Neural crest cell (in vitro differentiated cells): ENCODE measurements at regions not wholly inside any gene's neighbourhood (a gene's known extent, or its start where the extent isn't known, plus 50 kb on each side); places are given as distances from the start of the nearest gene placed in this dataset.

Source experiments
- DNase-seq: peaks from one replicate; pipeline ENCODE4 v3.0.0; 2021; ENCODE audit warnings: low read depth, mixed read lengths, low spot score
- H3K27ac Mint-ChIP-seq: one replicate; pipeline ENCODE4 v1.8.0; 2021; ENCODE audit warnings: mild to moderate bottlenecking, mixed read lengths; ENCODE audit not compliant: unreplicated experiment
- H3K27me3 Mint-ChIP-seq: 2 replicates; pipeline ENCODE4 v1.8.0; 2021; ENCODE audit warnings: low read depth, mild to moderate bottlenecking, mixed read lengths
- H3K36me3 Mint-ChIP-seq: 2 replicates; pipeline ENCODE4 v1.8.0; 2021; ENCODE audit warnings: low read depth, mild to moderate bottlenecking, mixed read lengths
- H3K4me1 Mint-ChIP-seq: 2 replicates; pipeline ENCODE4 v1.8.0; 2021; ENCODE audit warnings: mixed read lengths
- H3K4me3 Mint-ChIP-seq: one replicate; pipeline ENCODE4 v1.8.0; 2021; ENCODE audit warnings: mild to moderate bottlenecking, mixed read lengths
- H3K9me3 Mint-ChIP-seq: 2 replicates; pipeline ENCODE4 v1.8.0; 2021; ENCODE audit warnings: mixed read lengths
- TF ChIP-seq, protein P1 (sequence below): fragments of 200-600 bp; sonication (generic); conservative IDR thresholded peaks from 2 replicates; pipeline ENCODE4 v1.5.0; 2021; ENCODE audit warnings: antibody characterized with exemption, mild to moderate bottlenecking

DNA sequence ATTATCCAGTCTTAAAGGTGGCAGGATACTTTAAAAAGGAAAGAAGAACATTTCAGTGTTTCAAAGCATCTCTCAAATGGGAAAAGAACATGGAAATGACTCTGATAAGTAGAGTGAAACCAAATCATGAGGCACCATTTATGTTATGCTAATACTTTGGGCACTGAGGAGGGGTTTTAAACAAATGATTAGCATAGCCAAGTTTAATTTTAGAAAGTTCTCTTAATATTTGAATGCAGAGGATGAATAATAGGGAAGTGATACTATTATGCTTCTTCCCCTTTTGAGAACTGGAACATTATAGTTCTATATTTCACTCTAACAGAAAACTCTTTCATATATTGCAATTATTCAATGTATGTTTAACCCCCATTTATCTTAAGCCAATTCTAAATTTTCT is 1181.9 kb upstream of the PRMT6 start:
- Mint-ChIP-seq H3K4me3 (no peak overlapping the region), H3K27ac (no peak overlapping the region), H3K4me1 (no peaks in the 10 kb centered on the region), H3K9me3 (no peaks in the 10 kb centered on the region), H3K27me3 (no peaks in the 10 kb centered on the region), H3K36me3 (no peaks in the 10 kb centered on the region)
- TF ChIP-seq, protein P1, sequence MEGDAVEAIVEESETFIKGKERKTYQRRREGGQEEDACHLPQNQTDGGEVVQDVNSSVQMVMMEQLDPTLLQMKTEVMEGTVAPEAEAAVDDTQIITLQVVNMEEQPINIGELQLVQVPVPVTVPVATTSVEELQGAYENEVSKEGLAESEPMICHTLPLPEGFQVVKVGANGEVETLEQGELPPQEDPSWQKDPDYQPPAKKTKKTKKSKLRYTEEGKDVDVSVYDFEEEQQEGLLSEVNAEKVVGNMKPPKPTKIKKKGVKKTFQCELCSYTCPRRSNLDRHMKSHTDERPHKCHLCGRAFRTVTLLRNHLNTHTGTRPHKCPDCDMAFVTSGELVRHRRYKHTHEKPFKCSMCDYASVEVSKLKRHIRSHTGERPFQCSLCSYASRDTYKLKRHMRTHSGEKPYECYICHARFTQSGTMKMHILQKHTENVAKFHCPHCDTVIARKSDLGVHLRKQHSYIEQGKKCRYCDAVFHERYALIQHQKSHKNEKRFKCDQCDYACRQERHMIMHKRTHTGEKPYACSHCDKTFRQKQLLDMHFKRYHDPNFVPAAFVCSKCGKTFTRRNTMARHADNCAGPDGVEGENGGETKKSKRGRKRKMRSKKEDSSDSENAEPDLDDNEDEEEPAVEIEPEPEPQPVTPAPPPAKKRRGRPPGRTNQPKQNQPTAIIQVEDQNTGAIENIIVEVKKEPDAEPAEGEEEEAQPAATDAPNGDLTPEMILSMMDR, result no peak
- DNase-seq, result no peak

- no peaks in the 10 kb centered on the region for H3K4me1 Mint-ChIP-seq
- TF ChIP-seq, protein P1, result no peak
- H3K36me3 Mint-ChIP-seq, result no peaks in the 10 kb centered on the region
- no peaks in the 10 kb centered on the region for H3K27me3 Mint-ChIP-seq
- peaks cover 3% of the 10 kb centered on the region for H3K9me3 Mint-ChIP-seq
- DNase-seq, result no peak
- H3K4me3 Mint-ChIP-seq, result no peak overlapping the region
- H3K27ac Mint-ChIP-seq, result no peak overlapping the region
Measured at GRCh38 chr1:105886309-105886708, 1170.2 kb upstream of the PRMT6 start.

DNA sequence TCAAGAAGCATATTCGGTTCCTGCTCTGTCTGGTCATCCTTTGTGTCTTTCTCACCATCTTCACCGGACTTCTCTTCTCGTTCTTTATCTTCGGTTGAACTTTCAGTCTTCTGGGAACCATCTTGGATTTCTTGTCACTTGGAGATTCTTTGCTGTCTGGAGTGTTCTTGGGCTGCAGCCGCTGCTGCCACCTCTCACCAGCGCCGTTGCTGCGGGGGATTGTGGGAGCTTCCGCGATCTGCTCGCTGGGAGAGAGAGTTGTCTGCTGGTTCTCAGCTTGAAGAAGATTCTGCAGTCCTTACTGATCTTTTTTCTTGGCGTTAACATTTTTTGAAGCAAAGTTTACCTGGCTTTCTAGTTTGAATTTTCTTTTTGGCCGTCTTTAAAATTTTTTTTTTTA is 1165.2 kb upstream of the PRMT6 start:
- Mint-ChIP-seq H3K36me3 (no peaks in the 10 kb centered on the region), H3K27me3 (no peaks in the 10 kb centered on the region), H3K4me1 (no peaks in the 10 kb centered on the region), H3K4me3 (no peak overlapping the region), H3K27ac (no peak overlapping the region), H3K9me3 (peaks cover 4% of the 10 kb centered on the region)
- no peak for DNase-seq
- TF ChIP-seq, protein P1, result no peak

GRCh38 chr1:105894006-105894405 is 1162.5 kb upstream of the PRMT6 start:
- peaks cover 7% of the 10 kb centered on the region for H3K36me3 Mint-ChIP-seq
- DNase-seq, result no peak
- no peak overlapping the region for H3K27ac Mint-ChIP-seq
- no peaks in the 10 kb centered on the region for H3K4me1 Mint-ChIP-seq
- H3K9me3 Mint-ChIP-seq, result peaks cover 14% of the 10 kb centered on the region
- TF ChIP-seq, protein P1, result no peak
- H3K27me3 Mint-ChIP-seq, result no peaks in the 10 kb centered on the region
- no peak overlapping the region for H3K4me3 Mint-ChIP-seq

GRCh38 chr1:105909811-105910210 is 1146.7 kb upstream of the PRMT6 start:
- Mint-ChIP-seq H3K36me3 (no peaks in the 10 kb centered on the region), H3K27me3 (no peaks in the 10 kb centered on the region), H3K4me1 (no peaks in the 10 kb centered on the region), H3K9me3 (peaks cover 6% of the 10 kb centered on the region), H3K4me3 (no peak overlapping the region), H3K27ac (no peak overlapping the region)
- no peak for DNase-seq
- TF ChIP-seq, protein P1, result no peak

DNA sequence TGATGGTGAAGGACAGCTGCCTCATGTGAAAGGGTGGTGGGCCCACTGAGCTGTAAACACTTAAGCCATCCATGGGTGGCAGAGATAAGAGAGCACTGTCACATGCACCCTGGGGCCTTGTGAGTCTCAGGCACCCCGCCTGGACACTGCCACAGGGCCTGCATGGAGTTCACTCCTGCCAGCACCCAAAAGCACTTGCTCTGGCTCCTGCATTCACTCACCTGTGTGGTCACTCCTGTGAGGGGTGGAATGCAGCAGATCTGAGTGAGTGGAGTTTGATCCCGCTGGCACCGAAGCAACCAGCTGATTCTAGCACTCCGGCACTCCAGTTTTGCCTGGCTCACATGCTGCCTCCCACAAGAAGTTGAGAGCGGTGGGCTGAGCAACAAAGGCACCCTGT is 1142.1 kb upstream of the PRMT6 start:
- Mint-ChIP-seq H3K4me1 (no peaks in the 10 kb centered on the region), H3K27ac (no peak overlapping the region)

More for the DNA sequence above, 1142.1 kb upstream of the PRMT6 start:
- H3K36me3 Mint-ChIP-seq, result no peaks in the 10 kb centered on the region
- TF ChIP-seq, protein P1, result no peak
- H3K4me3 Mint-ChIP-seq, result no peak overlapping the region
- H3K9me3 Mint-ChIP-seq, result peaks cover 6% of the 10 kb centered on the region
- no peaks in the 10 kb centered on the region for H3K27me3 Mint-ChIP-seq
- no peak for DNase-seq
